Breast epithelium (tissue), 3 donors: ENCODE measurements at regions not wholly inside any gene's neighbourhood (a gene's known extent, or its start where the extent isn't known, plus 50 kb on each side); places are given as distances from the start of the nearest gene placed in this dataset.

Experiments used
- POLR2A ChIP-seq: fragments of 450-650 bp; IDR thresholded peaks from one replicate; pipeline ENCODE4 v1.6.1; 2016; ENCODE audit warnings: antibody characterized with exemption, mild to moderate bottlenecking, moderate library complexity
- POLR2AphosphoS5 ChIP-seq, 3 donors: sonication (generic); formaldehyde crosslinking; IDR thresholded peaks; one replicate each; pipeline ENCODE4 v1.6.1; 2017; ENCODE audit warnings: antibody characterized with exemption in 3 of 3
- TF ChIP-seq, protein P1 (sequence below), 3 donors: fragments of 450-650 bp; IDR thresholded peaks; one replicate each; pipeline ENCODE4 v1.5.1; 2016 to 2017; ENCODE audit warnings: antibody characterized with exemption in 3 of 3, mild to moderate bottlenecking in 3 of 3, moderate library complexity in 3 of 3

DNA sequence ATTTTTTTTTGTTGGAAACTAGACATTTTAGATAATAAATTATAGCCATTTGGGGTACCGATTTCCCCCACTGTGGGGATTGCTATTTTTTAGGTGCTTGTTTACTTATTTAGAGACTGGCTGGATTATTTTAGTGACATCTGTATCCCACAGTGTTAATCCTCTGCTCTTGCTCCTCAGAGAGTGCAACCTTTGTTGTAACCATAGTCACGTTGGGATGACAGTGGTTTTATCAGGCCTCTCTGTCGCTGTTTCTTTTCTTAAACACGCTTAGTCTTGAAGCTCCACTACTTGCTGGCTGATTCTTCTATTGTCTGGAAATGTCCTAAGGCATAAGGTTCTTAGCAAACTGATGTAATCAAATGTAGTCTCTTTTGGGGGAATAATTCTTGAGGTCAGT, 451.6 kb upstream of the SEMA6D start:
- TF ChIP-seq POLR2A (no peak), POLR2AphosphoS5 (IDR thresholded peaks at IDR 0.05) (no peak)
- TF ChIP-seq, protein P1, sequence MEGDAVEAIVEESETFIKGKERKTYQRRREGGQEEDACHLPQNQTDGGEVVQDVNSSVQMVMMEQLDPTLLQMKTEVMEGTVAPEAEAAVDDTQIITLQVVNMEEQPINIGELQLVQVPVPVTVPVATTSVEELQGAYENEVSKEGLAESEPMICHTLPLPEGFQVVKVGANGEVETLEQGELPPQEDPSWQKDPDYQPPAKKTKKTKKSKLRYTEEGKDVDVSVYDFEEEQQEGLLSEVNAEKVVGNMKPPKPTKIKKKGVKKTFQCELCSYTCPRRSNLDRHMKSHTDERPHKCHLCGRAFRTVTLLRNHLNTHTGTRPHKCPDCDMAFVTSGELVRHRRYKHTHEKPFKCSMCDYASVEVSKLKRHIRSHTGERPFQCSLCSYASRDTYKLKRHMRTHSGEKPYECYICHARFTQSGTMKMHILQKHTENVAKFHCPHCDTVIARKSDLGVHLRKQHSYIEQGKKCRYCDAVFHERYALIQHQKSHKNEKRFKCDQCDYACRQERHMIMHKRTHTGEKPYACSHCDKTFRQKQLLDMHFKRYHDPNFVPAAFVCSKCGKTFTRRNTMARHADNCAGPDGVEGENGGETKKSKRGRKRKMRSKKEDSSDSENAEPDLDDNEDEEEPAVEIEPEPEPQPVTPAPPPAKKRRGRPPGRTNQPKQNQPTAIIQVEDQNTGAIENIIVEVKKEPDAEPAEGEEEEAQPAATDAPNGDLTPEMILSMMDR (IDR thresholded peaks at IDR 0.05) = no peak
